Mesenchymal stem cell (in vitro differentiated cells and primary cell): ENCODE measurements at regions not wholly inside any gene's neighbourhood (a gene's known extent, or its start where the extent isn't known, plus 50 kb on each side); places are given as distances from the start of the nearest gene placed in this dataset.
"Not testable (repeated sequence)": the region's sequence is repeated elsewhere in the genome, so short reads cannot be mapped to it uniquely, and the experiment has no call there.

Experiments
- DNase-seq: peaks from one replicate; pipeline ENCODE4 v3.0.0-alpha.2; 2013
- H2AFZ ChIP-seq: one replicate; pipeline ENCODE4 v1.6.1; 2013; ENCODE audit warnings: low read depth, mild to moderate bottlenecking, control low read depth, inconsistent platforms, low read length, moderate library complexity
- H2AK5ac ChIP-seq: 2 replicates; pipeline ENCODE4 v1.6.1; 2013; ENCODE audit warnings: low read length, moderate library complexity, mild to moderate bottlenecking, inconsistent platforms; ENCODE audit not compliant: severe bottlenecking
- H2BK120ac ChIP-seq: one replicate; pipeline ENCODE4 v1.6.1; 2013; ENCODE audit warnings: low read depth, mild to moderate bottlenecking, inconsistent platforms, low read length, moderate library complexity
- H2BK12ac ChIP-seq, 2 experiments: one replicate each; pipeline ENCODE4 v1.6.1; 2013; ENCODE audit warnings: inconsistent platforms in 2 of 2, low read length in 2 of 2, mild to moderate bottlenecking in 2 of 2, moderate library complexity in 2 of 2, control low read depth in 1 of 2
- H2BK15ac ChIP-seq: one replicate; pipeline ENCODE4 v1.6.1; 2013; ENCODE audit warnings: mild to moderate bottlenecking, low read depth, inconsistent platforms; ENCODE audit not compliant: poor library complexity, severe bottlenecking
- H2BK5ac ChIP-seq: 2 replicates; pipeline ENCODE4 v1.6.1; 2013; ENCODE audit warnings: low read depth, mild to moderate bottlenecking, low read length, control low read depth, inconsistent platforms; ENCODE audit not compliant: poor library complexity, severe bottlenecking
- H3K14ac ChIP-seq, 2 experiments: one replicate each; pipeline ENCODE4 v1.6.1; 2013; ENCODE audit warnings: inconsistent platforms in 2 of 2, low read length in 2 of 2, control low read depth in 1 of 2, mild to moderate bottlenecking in 1 of 2, moderate library complexity in 1 of 2
- H3K18ac ChIP-seq, 2 experiments: one replicate each; pipeline ENCODE4 v1.6.1; 2013; ENCODE audit warnings: inconsistent platforms in 2 of 2, low read length in 2 of 2, control low read depth in 1 of 2, low read depth in 1 of 2, mild to moderate bottlenecking in 1 of 2
- H3K23ac ChIP-seq, 2 experiments: one replicate each; pipeline ENCODE4 v1.6.1; 2013; ENCODE audit warnings: inconsistent platforms in 2 of 2, low read length in 2 of 2, mild to moderate bottlenecking in 2 of 2, moderate library complexity in 2 of 2, control low read depth in 1 of 2
- H3K27ac ChIP-seq: 2 replicates; pipeline ENCODE4 v1.5.1; 2013; ENCODE audit warnings: mild to moderate bottlenecking, moderate library complexity, low read length, control low read depth, inconsistent platforms; ENCODE audit not compliant: poor library complexity, severe bottlenecking
- H3K27me3 ChIP-seq, 2 experiments: 2 replicates each; pipeline versions ENCODE4 v1.6.1 to v1.7.0; 2013; ENCODE audit warnings: low read length in 2 of 2, mild to moderate bottlenecking in 2 of 2, moderate library complexity in 2 of 2, control low read depth in 1 of 2, inconsistent platforms in 1 of 2; ENCODE audit not compliant: control insufficient read depth in 1 of 2, insufficient read depth in 1 of 2
- H3K36me3 ChIP-seq, 2 experiments: 2 replicates each; pipeline versions ENCODE4 v1.6.1 to v1.7.0; 2013; ENCODE audit warnings: low read length in 2 of 2, control low read depth in 1 of 2, inconsistent platforms in 1 of 2, low read depth in 1 of 2, mild to moderate bottlenecking in 1 of 2; ENCODE audit not compliant: insufficient read depth in 2 of 2, control insufficient read depth in 1 of 2
- H3K4ac ChIP-seq, 2 experiments: one replicate each; pipeline ENCODE4 v1.6.1; 2013; ENCODE audit warnings: inconsistent platforms in 2 of 2, low read length in 2 of 2, mild to moderate bottlenecking in 2 of 2, moderate library complexity in 2 of 2, control low read depth in 1 of 2, low read depth in 1 of 2
- H3K4me1 ChIP-seq: 2 replicates; pipeline ENCODE4 v1.6.1; 2013; ENCODE audit warnings: low read depth, low read length, control low read depth; ENCODE audit not compliant: control insufficient read depth, insufficient read depth
- H3K4me2 ChIP-seq: 2 replicates; pipeline ENCODE4 v1.6.1; 2013; ENCODE audit warnings: low read length, mild to moderate bottlenecking, inconsistent platforms; ENCODE audit not compliant: poor library complexity, severe bottlenecking
- H3K4me3 ChIP-seq, 2 experiments: 2 replicates each; pipeline versions ENCODE4 v1.5.1 to v1.7.0; 2013; ENCODE audit warnings: low read length in 2 of 2, mild to moderate bottlenecking in 2 of 2, control low read depth in 1 of 2, low read depth in 1 of 2; ENCODE audit not compliant: insufficient read depth in 1 of 2
- H3K79me1 ChIP-seq: replicated peaks from 2 replicates; pipeline ENCODE4 v1.6.1; 2013; ENCODE audit warnings: mild to moderate bottlenecking, control low read depth, low read length, inconsistent platforms; ENCODE audit not compliant: poor library complexity, severe bottlenecking
- H3K9ac ChIP-seq: 2 replicates; pipeline ENCODE4 v1.7.0; 2013; ENCODE audit warnings: mild to moderate bottlenecking, low read length, moderate library complexity
- H3K9me3 ChIP-seq: 2 replicates; pipeline ENCODE4 v1.7.0; 2013; ENCODE audit warnings: mild to moderate bottlenecking, low read length; ENCODE audit not compliant: control insufficient read depth
- H4K8ac ChIP-seq: one replicate; pipeline ENCODE4 v1.6.1; 2013; ENCODE audit warnings: inconsistent platforms, mild to moderate bottlenecking, low read length, moderate library complexity
- H4K91ac ChIP-seq: one replicate; pipeline ENCODE4 v1.6.1; 2013; ENCODE audit warnings: mild to moderate bottlenecking, low read length, inconsistent platforms
- WGBS: methylation state at CpG from one replicate; pipeline ENCODE4 v1.1.7; 2013; ENCODE audit warnings: mixed read lengths; 5-methylcytosine and 5-hydroxymethylcytosine counted together

DNA sequence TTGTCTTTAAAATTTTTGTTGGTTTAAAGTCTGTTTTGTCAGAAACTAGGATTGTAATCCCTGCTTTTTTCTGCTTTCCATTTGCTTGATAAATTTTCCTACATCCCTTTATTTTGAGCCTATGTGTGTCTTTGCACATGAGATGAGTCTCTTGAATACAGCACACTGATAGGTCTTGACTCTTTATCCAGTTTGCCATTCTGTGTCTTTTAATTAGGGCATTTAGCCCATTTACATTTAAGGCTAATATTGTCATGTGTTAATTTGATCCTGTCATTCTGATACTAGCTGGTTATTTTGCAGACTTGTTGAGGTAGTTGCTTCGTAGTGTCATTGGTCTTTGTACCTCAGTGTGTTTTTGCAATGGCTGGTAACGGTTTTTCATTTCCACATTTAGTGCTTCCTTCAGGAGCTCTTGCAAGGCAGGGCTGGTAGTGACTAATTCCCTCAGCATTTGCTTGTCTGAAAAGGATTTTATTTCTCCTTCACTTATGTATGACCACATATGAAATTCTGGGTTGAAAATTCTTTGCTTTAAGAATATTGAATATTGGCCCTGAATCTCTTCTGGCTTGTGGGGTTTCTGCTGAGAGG is 294.7 kb downstream of the WDR11 start:
- not testable (repeated sequence) for H2BK12ac ChIP-seq, H3K14ac ChIP-seq, DNase-seq, H2BK15ac ChIP-seq, H3K4me2 ChIP-seq, H3K79me1 ChIP-seq, H3K27me3 ChIP-seq, H2BK120ac ChIP-seq, H3K27ac ChIP-seq, H4K91ac ChIP-seq, H2AK5ac ChIP-seq, H3K4ac ChIP-seq, H3K4me1 ChIP-seq, H2BK5ac ChIP-seq, H3K9ac ChIP-seq, H3K4me3 ChIP-seq, H4K8ac ChIP-seq, H3K36me3 ChIP-seq, H2AFZ ChIP-seq, H3K23ac ChIP-seq, H3K18ac ChIP-seq
- 33% methylated on average over 2 of the region's 2 CpGs for WGBS
- peaks cover 21% of the 10 kb centered on the region for H3K9me3 ChIP-seq

DNA sequence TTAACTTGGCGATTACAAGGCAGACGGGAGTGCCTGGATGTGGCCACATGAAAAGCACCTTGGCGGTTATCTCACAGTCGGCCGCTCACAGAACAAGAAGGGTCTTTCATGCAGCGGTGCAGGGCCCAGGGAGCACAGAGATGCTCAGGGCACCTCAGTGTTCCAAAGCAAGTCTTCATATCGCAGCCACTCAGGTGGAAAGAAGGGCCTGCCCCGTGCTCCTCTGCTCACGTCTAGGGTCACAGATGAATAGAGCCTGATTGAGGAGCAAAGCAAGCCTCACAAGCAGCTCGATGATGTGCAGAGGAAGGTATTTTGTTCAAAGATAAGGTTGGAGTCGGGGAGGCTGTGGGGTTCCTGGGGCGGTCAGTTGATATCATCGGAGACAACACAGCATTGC is 297.8 kb downstream of the WDR11 start:
- Histone ChIP-seq H2AK5ac (no peak overlapping the region), H2BK120ac (no peak overlapping the region), H3K36me3 (no peaks in the 10 kb centered on the region), H2AFZ (no peak overlapping the region), H3K18ac (no peak overlapping the region), H4K8ac (no peak overlapping the region), H3K27ac (no peak overlapping the region), H3K79me1 (no peaks in the 10 kb centered on the region), H3K9me3 (peaks cover 23% of the 10 kb centered on the region), H2BK5ac (no peak overlapping the region), H3K9ac (no peak overlapping the region), H3K4me3 (no peak overlapping the region), H3K4ac (no peak overlapping the region), H2BK12ac (no peak overlapping the region), H3K4me1 (no peaks in the 10 kb centered on the region), H3K27me3 (no peaks in the 10 kb centered on the region), H3K14ac (no peak overlapping the region), H2BK15ac (no peak overlapping the region), H4K91ac (no peak overlapping the region), H3K4me2 (no peak overlapping the region), H3K23ac (no peak overlapping the region)
- 87% methylated on average over 13 of the region's 13 CpGs for WGBS
- no peak for DNase-seq

DNA sequence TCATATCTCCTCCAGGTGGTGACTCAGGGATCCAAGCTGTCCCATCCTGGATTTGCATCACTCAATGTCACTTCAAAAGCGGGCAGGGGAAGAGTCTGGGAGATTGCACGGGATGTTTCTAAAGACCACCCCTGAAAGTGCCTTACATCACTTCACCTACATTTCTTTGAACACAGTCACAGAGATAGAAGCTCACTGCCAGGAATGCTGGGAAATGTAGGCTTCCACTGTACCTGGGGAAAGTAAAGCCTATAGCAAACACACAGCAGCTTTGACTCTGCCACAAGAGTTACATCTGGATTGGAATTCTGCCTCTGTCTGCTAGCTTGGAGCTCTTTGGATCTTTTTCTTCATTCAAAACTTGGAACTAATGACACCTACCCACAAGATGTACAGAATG is 300.9 kb downstream of the WDR11 start:
- no peaks in the 10 kb centered on the region for H3K27me3 ChIP-seq
- no peak overlapping the region for H3K9ac ChIP-seq
- no peak overlapping the region for H2BK120ac ChIP-seq
- H3K36me3 ChIP-seq, result no peaks in the 10 kb centered on the region
- H2BK5ac ChIP-seq, result no peak overlapping the region
- H3K14ac ChIP-seq, result no peak overlapping the region
- no peak overlapping the region for H4K8ac ChIP-seq
- H3K23ac ChIP-seq, result no peak overlapping the region
- H2BK12ac ChIP-seq, result no peak overlapping the region
- no peak overlapping the region for H2AK5ac ChIP-seq
- 85% methylated on average over 2 of the region's 2 CpGs for WGBS
- H3K18ac ChIP-seq, result no peak overlapping the region
- H3K9me3 ChIP-seq, result peaks cover 19% of the 10 kb centered on the region
- H3K4ac ChIP-seq, result no peak overlapping the region
- H3K4me3 ChIP-seq, result no peak overlapping the region
- no peak overlapping the region for H3K27ac ChIP-seq
- H2BK15ac ChIP-seq, result no peak overlapping the region
- no peak for DNase-seq
- H3K4me1 ChIP-seq, result no peaks in the 10 kb centered on the region
- no peaks in the 10 kb centered on the region for H3K79me1 ChIP-seq
- no peak overlapping the region for H4K91ac ChIP-seq
- no peak overlapping the region for H2AFZ ChIP-seq
- no peak overlapping the region for H3K4me2 ChIP-seq

DNA sequence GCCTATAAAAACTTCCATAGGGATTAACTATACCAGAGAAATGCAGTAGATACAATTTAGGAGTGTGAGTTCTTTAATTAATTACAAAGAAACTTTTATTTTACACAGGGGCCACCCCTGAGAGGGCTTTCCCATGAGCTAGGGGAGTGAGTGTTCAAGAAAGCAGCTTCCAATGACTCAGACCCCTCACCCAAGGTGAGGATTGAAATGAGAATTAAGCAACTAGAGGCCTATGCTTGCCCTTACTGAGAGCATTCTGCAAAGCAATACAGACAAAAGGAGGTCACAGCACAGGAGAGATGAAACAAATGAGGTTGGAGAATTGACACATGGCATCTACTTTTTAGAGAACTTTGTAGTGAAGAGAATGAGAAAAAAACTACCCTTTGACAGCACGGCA is 301.8 kb downstream of the WDR11 start:
- H2BK12ac ChIP-seq, result no peak overlapping the region
- no peak overlapping the region for H3K9ac ChIP-seq
- no peak overlapping the region for H3K27ac ChIP-seq
- H4K91ac ChIP-seq, result no peak overlapping the region
- no peak overlapping the region for H2BK120ac ChIP-seq
- no peak overlapping the region for H3K4me2 ChIP-seq
- no peak for DNase-seq
- no peaks in the 10 kb centered on the region for H3K4me1 ChIP-seq
- H2BK15ac ChIP-seq, result no peak overlapping the region
- no peak overlapping the region for H3K4me3 ChIP-seq
- H2AK5ac ChIP-seq, result no peak overlapping the region
- H3K4ac ChIP-seq, result no peak overlapping the region
- no peak overlapping the region for H4K8ac ChIP-seq
- H3K23ac ChIP-seq, result no peak overlapping the region
- H3K79me1 ChIP-seq, result no peaks in the 10 kb centered on the region
- H3K27me3 ChIP-seq, result no peaks in the 10 kb centered on the region
- no peaks in the 10 kb centered on the region for H3K36me3 ChIP-seq
- no peak overlapping the region for H3K14ac ChIP-seq
- H2AFZ ChIP-seq, result no peak overlapping the region
- 100% methylated on average over 1 of the region's 1 CpG for WGBS
- H3K18ac ChIP-seq, result no peak overlapping the region
- H3K9me3 ChIP-seq, result peaks cover 14% of the 10 kb centered on the region
- no peak overlapping the region for H2BK5ac ChIP-seq
